ENCODE measurements at regions not wholly inside any gene's neighbourhood (a gene's known extent, or its start where the extent isn't known, plus 50 kb on each side); places are given as distances from the start of the nearest gene placed in this dataset.
"Not testable (repeated sequence)": the region's sequence is repeated elsewhere in the genome, so short reads cannot be mapped to it uniquely, and the experiment has no call there.

- not testable (repeated sequence) for DNase-seq
Measured at GRCh38 chr6:57870083-57870482, 552.7 kb downstream of the PRIM2 start.

GRCh38 chr6:57873424-57873823 lies 556.0 kb downstream of the PRIM2 start:
- DNase-seq = not testable (repeated sequence)

- peak in 1 of 2 experiments; percentile 11 for DNase-seq
Measured at GRCh38 chr6:57876659-57877058, 559.2 kb downstream of the PRIM2 start.

GRCh38 chr6:57877729-57878128 lies 560.3 kb downstream of the PRIM2 start:
- not testable (repeated sequence) for DNase-seq

GRCh38 chr6:57878792-57879191 lies 561.4 kb downstream of the PRIM2 start:
- DNase-seq = not testable (repeated sequence)

GRCh38 chr6:57898850-57899249 lies 581.4 kb downstream of the PRIM2 start:
- not testable (repeated sequence) for DNase-seq

GRCh38 chr6:57900687-57901399 lies 583.4 kb downstream of the PRIM2 start:
- DNase-seq = not testable (repeated sequence)

GRCh38 chr6:57901445-57901844 lies 584.0 kb downstream of the PRIM2 start:
- DNase-seq = not testable (repeated sequence)

- not testable (repeated sequence) for DNase-seq
Measured at GRCh38 chr6:57904356-57904755, 586.9 kb downstream of the PRIM2 start.

- DNase-seq = not testable (repeated sequence)
Measured at GRCh38 chr6:57915300-57915699, 597.9 kb downstream of the PRIM2 start.

GRCh38 chr6:57942966-57943365 lies 625.5 kb downstream of the PRIM2 start:
- not testable (repeated sequence) for DNase-seq

GRCh38 chr6:57946084-57946768 lies 628.8 kb downstream of the PRIM2 start:
- DNase-seq = not testable (repeated sequence)

GRCh38 chr6:57946769-57947091 lies 629.3 kb downstream of the PRIM2 start:
- DNase-seq = not testable (repeated sequence)

GRCh38 chr6:57948481-57948880 lies 631.1 kb downstream of the PRIM2 start:
- DNase-seq = not testable (repeated sequence)

GRCh38 chr6:57950430-57950829 lies 633.0 kb downstream of the PRIM2 start:
- not testable (repeated sequence) for DNase-seq

GRCh38 chr6:57966757-57967156 lies 649.3 kb downstream of the PRIM2 start:
- not testable (repeated sequence) for DNase-seq

- not testable (repeated sequence) for DNase-seq
Measured at GRCh38 chr6:57971956-57972355, 654.5 kb downstream of the PRIM2 start.

GRCh38 chr6:57974653-57975052 lies 657.2 kb downstream of the PRIM2 start:
- no peak for DNase-seq

- not testable (repeated sequence) for DNase-seq
Measured at GRCh38 chr6:57975127-57975526, 657.7 kb downstream of the PRIM2 start.

GRCh38 chr6:57976371-57976770 lies 658.9 kb downstream of the PRIM2 start:
- DNase-seq = not testable (repeated sequence)

- DNase-seq = peak; percentile 22 to 71
Measured at GRCh38 chr6:57983603-57984002, 666.2 kb downstream of the PRIM2 start.

- not testable (repeated sequence) for DNase-seq
Measured at GRCh38 chr6:57984575-57984974, 667.1 kb downstream of the PRIM2 start.

GRCh38 chr6:57985734-57986133 lies 668.3 kb downstream of the PRIM2 start:
- DNase-seq = peak; percentile 22 to 75

GRCh38 chr6:57986584-57986983 lies 669.2 kb downstream of the PRIM2 start:
- DNase-seq = not testable (repeated sequence)
